ENCODE measurements at regions not wholly inside any gene's neighbourhood (a gene's known extent, or its start where the extent isn't known, plus 50 kb on each side); places are given as distances from the start of the nearest gene placed in this dataset.

DNA sequence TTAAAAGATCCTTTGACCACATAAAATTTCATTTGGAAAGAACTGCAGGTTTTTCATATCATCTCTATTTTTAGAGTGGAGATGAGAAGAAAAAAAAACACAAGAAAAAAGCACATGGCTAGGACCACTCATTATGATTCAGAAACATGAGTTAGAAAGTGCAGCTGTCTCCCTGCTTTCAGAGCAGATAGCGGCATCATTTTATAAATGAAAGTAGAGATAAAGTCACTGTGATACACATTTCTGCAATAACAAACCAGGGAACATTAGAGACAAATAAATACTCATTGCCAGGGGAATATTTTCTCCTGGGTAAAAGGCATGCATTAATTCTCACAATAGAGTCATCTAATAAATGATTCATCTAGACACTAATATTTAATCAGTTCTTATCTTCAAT is 87.5 kb upstream of the PLPPR4 start:
- Histone ChIP-seq H3K4me3 (ENCODE audit: low read length) (no peak overlapping the region), H3K36me3 (ENCODE audit: control insufficient read depth, insufficient read depth, low read length) (no peaks in the 10 kb centered on the region), H3K27ac (ENCODE audit: low read length) (no peak overlapping the region), H3K4me1 (ENCODE audit: control insufficient read depth, insufficient read depth, low read length) (no peaks in the 10 kb centered on the region), H3K27me3 (ENCODE audit: control insufficient read depth, insufficient read depth, low read length) (no peaks in the 10 kb centered on the region), H3K9me3 (ENCODE audit: control insufficient read depth, insufficient read depth, low read length) (no peaks in the 10 kb centered on the region)
- no peak overlapping the region for H3K27ac Mint-ChIP-seq
- no peak overlapping the region for H3K4me3 Mint-ChIP-seq
- intact Hi-C loops (cut with micrococcal nuclease) = no loop called here
- H3K36me3 Mint-ChIP-seq = no peaks in the 10 kb centered on the region
- TF ChIP-seq CTCF (IDR thresholded peaks at IDR 0.05) = no peak
- H3K9me3 Mint-ChIP-seq = no peaks in the 10 kb centered on the region
- H3K27me3 Mint-ChIP-seq (ENCODE audit: low read depth in 2 of 2) = peaks cover 3 to 5% of the 10 kb centered on the region in 2 donors
- DNase-seq (no peak), ATAC-seq (no peak)
- 88% methylated on average over 1 of the region's 1 CpG for WGBS (ENCODE audit: insufficient coverage)
- H3K4me1 Mint-ChIP-seq = no peaks in the 10 kb centered on the region

DNA sequence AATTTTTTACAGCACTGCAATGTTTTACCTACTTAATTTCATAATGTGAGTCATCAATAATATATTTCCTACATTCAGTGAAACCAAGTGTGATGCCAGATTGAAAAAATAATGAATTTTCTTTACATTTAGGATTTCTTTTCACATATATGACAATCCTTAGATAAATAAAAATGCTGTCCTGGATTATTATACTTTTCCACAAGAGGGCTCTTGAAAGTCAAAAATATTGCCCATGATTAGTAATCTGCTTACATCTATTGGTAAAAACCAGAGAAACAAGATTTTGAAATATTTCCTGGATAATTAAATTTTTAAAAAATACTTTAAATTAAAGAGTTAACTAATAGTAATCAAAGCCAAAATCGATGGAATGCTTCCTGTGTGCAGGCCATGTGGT is 86.8 kb upstream of the PLPPR4 start:
- no peak overlapping the region for H3K4me3 ChIP-seq (ENCODE audit: low read length)
- H3K27me3 ChIP-seq (ENCODE audit: control insufficient read depth, insufficient read depth, low read length) = no peaks in the 10 kb centered on the region
- H3K36me3 ChIP-seq (ENCODE audit: control insufficient read depth, insufficient read depth, low read length) = no peaks in the 10 kb centered on the region
- Mint-ChIP-seq H3K9me3 (no peaks in the 10 kb centered on the region), H3K4me1 (no peaks in the 10 kb centered on the region), H3K27me3 (ENCODE audit: low read depth in 2 of 2) (peaks cover 3 to 5% of the 10 kb centered on the region in 2 donors), H3K27ac (no peak overlapping the region), H3K4me3 (no peak overlapping the region), H3K36me3 (no peaks in the 10 kb centered on the region)
- ATAC-seq (no peak), DNase-seq (no peak)
- H3K4me1 ChIP-seq (ENCODE audit: control insufficient read depth, insufficient read depth, low read length) = no peaks in the 10 kb centered on the region
- no peak overlapping the region for H3K27ac ChIP-seq (ENCODE audit: low read length)
- no CpG with 5 or more reads among the region's 1 CpG for WGBS (ENCODE audit: insufficient coverage)
- intact Hi-C loops (cut with micrococcal nuclease) = no loop called here
- TF ChIP-seq CTCF (IDR thresholded peaks at IDR 0.05) = no peak
- H3K9me3 ChIP-seq (ENCODE audit: control insufficient read depth, insufficient read depth, low read length) = no peaks in the 10 kb centered on the region

GRCh38 chr1:99180343-99180808 is 83.9 kb upstream of the PLPPR4 start:
- no peaks in the 10 kb centered on the region for H3K36me3 ChIP-seq (ENCODE audit: control insufficient read depth, insufficient read depth, low read length)
- H3K27me3 Mint-ChIP-seq (ENCODE audit: low read depth in 2 of 2) = peaks cover 3 to 5% of the 10 kb centered on the region in 2 donors
- H3K4me1 Mint-ChIP-seq = no peaks in the 10 kb centered on the region
- no peak overlapping the region for H3K4me3 ChIP-seq (ENCODE audit: low read length)
- peak; percentile 74 for TF ChIP-seq CTCF (IDR thresholded peaks at IDR 0.05)
- DNase-seq (peak in 1 of 2 donors; percentile 76), ATAC-seq (peak; percentile 66 to 80 (median 79))
- H3K9me3 Mint-ChIP-seq = no peaks in the 10 kb centered on the region
- H3K27me3 ChIP-seq (ENCODE audit: control insufficient read depth, insufficient read depth, low read length) = no peaks in the 10 kb centered on the region
- H3K27ac Mint-ChIP-seq = no peak overlapping the region
- H3K9me3 ChIP-seq (ENCODE audit: control insufficient read depth, insufficient read depth, low read length) = no peaks in the 10 kb centered on the region
- H3K36me3 Mint-ChIP-seq = no peaks in the 10 kb centered on the region
- intact Hi-C loops (cut with micrococcal nuclease) = loop anchor here (5.0 to 10.0 kb wide), 2 partner anchors 302 to 524 kb away; no protein-coding TSS in a partner anchor
- no peak overlapping the region for H3K4me3 Mint-ChIP-seq
- H3K27ac ChIP-seq (ENCODE audit: low read length) = no peak overlapping the region
- H3K4me1 ChIP-seq (ENCODE audit: control insufficient read depth, insufficient read depth, low read length) = no peaks in the 10 kb centered on the region
- WGBS (ENCODE audit: insufficient coverage) = 33% methylated on average over 3 of the region's 3 CpGs

- Histone ChIP-seq H3K27ac (ENCODE audit: low read length) (no peak overlapping the region), H3K36me3 (ENCODE audit: control insufficient read depth, insufficient read depth, low read length) (no peaks in the 10 kb centered on the region), H3K4me3 (ENCODE audit: low read length) (no peak overlapping the region), H3K4me1 (ENCODE audit: control insufficient read depth, insufficient read depth, low read length) (no peaks in the 10 kb centered on the region), H3K27me3 (ENCODE audit: control insufficient read depth, insufficient read depth, low read length) (no peaks in the 10 kb centered on the region), H3K9me3 (ENCODE audit: control insufficient read depth, insufficient read depth, low read length) (no peaks in the 10 kb centered on the region)
- no peaks in the 10 kb centered on the region for H3K4me1 Mint-ChIP-seq
- H3K27ac Mint-ChIP-seq = no peak overlapping the region
- no peaks in the 10 kb centered on the region for H3K36me3 Mint-ChIP-seq
- ATAC-seq = no peak
- WGBS (ENCODE audit: insufficient coverage) = 100% methylated on average over 1 of the region's 2 CpGs
- H3K4me3 Mint-ChIP-seq = no peak overlapping the region
- intact Hi-C loops (cut with micrococcal nuclease) = loop anchor here (5.0 to 10.0 kb wide), 2 partner anchors 301 to 524 kb away; no protein-coding TSS in a partner anchor
- no peak for DNase-seq
- H3K9me3 Mint-ChIP-seq = no peaks in the 10 kb centered on the region
- no peak for TF ChIP-seq CTCF (IDR thresholded peaks at IDR 0.05)
- H3K27me3 Mint-ChIP-seq (ENCODE audit: low read depth in 2 of 2) = peaks cover 3 to 5% of the 10 kb centered on the region in 2 donors
Measured at GRCh38 chr1:99180915-99181314, 83.4 kb upstream of the PLPPR4 start.
